ENCODE measurements at regions not wholly inside any gene's neighbourhood (a gene's known extent, or its start where the extent isn't known, plus 50 kb on each side); places are given as distances from the start of the nearest gene placed in this dataset.
A peak's percentile ranks its signal among the peaks of the same experiment; 100 is the strongest.
"Not testable (repeated sequence)": the region's sequence is repeated elsewhere in the genome, so short reads cannot be mapped to it uniquely, and the experiment has no call there.

DNA sequence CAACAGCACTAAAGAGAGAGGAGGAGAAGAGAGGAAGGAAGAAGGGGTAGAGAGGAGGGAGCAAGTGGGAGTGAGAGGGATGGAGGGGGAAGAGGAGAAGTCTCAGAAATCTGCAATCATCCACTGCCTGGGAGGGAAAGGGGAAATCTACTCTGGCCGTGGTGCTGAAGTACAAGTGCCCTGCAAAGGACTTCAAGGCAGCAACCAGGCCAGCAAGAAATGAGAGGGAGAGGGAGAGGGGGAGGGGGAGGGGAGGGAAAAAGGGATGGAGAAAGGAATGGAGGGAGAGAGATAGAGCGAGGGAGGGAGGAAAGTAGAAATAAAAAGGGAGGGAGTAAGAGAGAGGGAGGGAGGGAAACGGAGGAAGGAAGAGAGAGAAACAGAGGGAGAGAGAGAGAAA is 130.8 kb upstream of the EEF2KMT start:
- TF ChIP-seq, protein P1, sequence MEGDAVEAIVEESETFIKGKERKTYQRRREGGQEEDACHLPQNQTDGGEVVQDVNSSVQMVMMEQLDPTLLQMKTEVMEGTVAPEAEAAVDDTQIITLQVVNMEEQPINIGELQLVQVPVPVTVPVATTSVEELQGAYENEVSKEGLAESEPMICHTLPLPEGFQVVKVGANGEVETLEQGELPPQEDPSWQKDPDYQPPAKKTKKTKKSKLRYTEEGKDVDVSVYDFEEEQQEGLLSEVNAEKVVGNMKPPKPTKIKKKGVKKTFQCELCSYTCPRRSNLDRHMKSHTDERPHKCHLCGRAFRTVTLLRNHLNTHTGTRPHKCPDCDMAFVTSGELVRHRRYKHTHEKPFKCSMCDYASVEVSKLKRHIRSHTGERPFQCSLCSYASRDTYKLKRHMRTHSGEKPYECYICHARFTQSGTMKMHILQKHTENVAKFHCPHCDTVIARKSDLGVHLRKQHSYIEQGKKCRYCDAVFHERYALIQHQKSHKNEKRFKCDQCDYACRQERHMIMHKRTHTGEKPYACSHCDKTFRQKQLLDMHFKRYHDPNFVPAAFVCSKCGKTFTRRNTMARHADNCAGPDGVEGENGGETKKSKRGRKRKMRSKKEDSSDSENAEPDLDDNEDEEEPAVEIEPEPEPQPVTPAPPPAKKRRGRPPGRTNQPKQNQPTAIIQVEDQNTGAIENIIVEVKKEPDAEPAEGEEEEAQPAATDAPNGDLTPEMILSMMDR (IDR thresholded peaks at IDR 0.05; ENCODE audit: extremely low read depth, missing control alignments) = no peak
- DNase-seq (ENCODE audit: low spot score) = no peak

DNA sequence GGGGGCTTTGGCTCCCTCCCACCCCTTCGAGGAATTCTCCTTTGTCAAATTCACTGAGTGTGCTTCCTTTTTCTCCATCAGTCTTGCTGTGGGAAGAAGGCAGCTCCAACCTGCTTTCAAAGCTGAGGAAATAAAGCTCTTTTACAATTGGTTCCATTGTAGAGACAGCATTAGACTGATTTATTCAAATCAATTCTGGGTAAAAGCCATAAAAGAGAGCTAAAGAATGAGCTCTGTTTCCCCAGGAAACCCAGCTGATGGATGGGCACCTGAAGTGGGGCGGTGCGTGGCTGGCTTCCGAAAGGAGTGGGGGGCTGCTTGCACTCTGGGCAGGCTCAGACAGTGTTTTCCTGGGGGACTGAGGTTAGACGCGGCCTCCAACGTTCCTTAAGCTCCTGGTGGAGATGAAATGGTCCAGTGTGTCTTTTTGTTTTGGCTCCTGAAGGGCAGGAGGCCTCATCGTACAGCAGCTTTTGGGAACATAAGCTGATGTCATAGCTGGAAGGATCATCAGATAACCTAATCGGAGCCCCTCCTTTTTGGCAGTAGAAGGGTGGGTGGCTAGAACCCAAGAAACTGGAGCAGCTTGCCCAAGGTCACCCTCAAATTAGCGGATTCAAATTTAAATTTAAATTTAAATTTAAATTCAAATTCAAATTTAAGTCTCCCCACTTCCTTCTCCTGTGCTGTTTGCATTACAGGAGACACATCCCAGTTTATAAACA is 128.5 kb upstream of the EEF2KMT start:
- no peak for DNase-seq (ENCODE audit: low spot score)
- TF ChIP-seq, protein P1 (IDR thresholded peaks at IDR 0.05; ENCODE audit: extremely low read depth, missing control alignments) = no peak

DNA sequence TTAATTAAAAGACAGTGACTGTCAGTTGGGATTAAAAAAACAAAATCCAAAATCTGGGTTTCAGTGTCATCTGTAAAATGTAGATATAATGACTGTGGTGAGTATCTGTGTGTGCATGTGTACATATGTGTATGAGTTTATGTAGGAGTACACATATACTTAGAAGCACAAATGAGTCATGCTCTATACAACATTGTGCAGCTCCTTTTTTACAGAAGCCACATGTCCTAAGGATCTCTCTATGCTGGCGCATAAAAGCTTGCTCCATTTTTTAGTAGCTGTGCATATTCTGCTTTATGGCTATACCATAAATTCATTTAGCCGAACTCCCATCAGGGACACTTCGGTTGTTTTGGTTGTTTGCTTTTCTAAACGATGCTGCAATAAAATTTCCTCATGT is 125.2 kb upstream of the EEF2KMT start:
- no peak for DNase-seq (ENCODE audit: low spot score)
- TF ChIP-seq, protein P1 (IDR thresholded peaks at IDR 0.05; ENCODE audit: extremely low read depth, missing control alignments) = no peak

DNA sequence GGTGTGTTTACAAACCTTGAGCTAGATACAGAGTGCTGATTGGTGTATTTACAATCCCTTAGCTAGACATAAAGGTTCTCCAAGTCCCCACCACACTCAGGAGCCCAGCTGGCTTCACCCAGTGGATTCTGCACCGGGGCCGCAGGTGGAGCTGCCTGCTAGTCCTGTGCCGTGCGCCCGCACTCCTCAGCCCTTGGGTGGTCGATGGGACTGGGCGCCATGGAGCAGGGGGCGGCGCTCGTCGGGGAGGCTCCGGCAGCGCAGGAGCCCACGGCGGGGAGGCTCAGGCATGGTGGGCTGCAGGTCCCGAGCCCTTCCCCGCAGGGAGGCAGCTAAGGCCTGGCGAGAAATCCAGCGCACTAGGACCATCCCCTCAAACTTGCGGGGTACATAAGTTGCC is 124.2 kb upstream of the EEF2KMT start:
- DNase-seq (ENCODE audit: low spot score) = not testable (repeated sequence)

DNA sequence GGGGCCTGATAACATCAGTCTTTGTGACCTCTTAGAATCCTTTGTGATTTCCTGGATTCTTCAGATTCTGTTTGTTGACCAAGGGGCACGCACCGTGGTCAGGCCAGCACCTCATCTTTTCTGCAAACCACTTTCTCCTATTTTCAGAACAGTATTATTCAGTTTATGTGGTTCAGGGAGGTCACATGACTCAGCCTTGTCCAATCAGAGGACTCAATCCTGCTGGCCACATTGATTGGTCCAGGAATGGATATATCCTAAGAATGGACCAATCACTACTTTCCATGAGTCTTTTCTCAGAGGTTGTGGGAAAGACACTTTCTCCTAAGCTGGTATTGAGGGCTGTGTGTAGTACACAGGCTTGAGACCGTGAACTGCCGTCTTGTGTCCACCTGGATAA is 123.1 kb upstream of the EEF2KMT start:
- DNase-seq (ENCODE audit: low spot score) = no peak
- TF ChIP-seq, protein P1 (IDR thresholded peaks at IDR 0.05; ENCODE audit: extremely low read depth, missing control alignments) = no peak

DNA sequence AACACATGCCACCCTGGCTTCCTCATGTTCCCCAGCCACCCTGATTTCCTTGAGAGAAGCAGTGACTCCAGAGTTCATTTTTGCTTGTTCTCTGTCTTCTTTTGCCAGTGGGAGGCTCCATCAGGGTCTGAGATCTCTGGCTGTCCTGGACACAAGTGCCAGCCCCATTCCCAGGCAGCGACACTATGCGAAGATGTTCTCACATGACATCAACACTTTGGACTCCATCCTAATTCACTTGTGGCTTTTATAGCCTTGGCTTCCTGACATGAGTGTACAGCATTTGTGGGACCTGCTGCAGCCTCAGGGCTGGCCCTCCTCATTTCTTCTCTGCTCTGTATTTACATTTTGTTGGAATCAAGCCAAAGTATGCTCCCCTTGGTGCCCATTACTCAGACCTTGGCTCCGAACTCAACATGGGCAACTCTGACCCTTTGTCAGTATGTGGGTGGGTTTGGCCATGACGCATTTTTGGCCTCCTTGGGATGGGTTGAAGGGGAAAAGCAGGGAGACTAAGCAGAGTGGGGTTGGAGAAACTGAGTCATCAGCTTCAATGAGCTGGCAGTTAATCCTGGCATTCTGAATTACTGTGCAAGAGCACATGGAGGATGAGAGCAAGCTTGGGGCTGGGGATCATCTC is 119.0 kb upstream of the EEF2KMT start:
- DNase-seq (ENCODE audit: low spot score) = no peak
- TF ChIP-seq, protein P1 (IDR thresholded peaks at IDR 0.05; ENCODE audit: extremely low read depth, missing control alignments) = no peak

DNA sequence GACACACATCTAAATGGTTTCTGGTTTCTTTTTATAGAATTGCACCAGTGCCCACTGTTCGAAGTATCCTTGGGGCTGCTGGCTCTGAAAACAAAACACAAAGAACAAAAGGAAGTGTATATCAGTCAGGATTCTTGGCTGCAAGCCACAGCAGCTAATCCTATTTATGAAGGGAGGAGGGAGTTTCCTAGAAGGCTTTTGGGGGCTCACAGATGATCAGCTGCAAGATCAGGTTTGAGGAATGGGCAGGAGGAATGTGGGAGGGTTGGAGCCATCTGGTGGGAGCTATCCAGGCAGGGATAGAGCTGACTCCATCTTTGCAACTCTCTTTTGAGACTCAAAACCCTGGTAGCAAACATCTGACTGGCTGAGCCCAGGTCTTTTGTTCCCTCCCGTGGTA is 118.3 kb upstream of the EEF2KMT start:
- TF ChIP-seq, protein P1 (IDR thresholded peaks at IDR 0.05; ENCODE audit: extremely low read depth, missing control alignments) = no peak
- no peak for DNase-seq (ENCODE audit: low spot score)

DNA sequence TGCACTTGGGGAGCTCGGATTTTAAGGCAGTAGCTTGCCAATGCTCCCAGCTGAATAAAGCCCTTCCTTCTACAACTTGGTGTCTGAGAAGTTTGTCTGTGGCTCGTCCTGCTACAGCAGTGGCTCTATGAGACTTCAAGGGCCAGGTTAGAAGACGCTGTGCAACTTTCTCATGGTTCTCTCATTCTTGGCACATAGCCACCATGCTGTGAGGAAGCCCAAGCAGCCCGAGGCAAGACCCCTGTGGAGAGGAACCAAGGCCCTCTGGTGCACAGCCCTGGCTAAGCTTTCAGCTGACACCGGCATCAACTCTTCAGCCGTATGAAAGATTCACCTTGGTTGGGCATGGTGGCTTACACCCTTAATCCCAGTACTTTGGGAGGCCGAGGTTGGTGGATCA is 116.9 kb upstream of the EEF2KMT start:
- DNase-seq (ENCODE audit: low spot score) = no peak
- TF ChIP-seq, protein P1 (IDR thresholded peaks at IDR 0.05; ENCODE audit: extremely low read depth, missing control alignments) = no peak

DNA sequence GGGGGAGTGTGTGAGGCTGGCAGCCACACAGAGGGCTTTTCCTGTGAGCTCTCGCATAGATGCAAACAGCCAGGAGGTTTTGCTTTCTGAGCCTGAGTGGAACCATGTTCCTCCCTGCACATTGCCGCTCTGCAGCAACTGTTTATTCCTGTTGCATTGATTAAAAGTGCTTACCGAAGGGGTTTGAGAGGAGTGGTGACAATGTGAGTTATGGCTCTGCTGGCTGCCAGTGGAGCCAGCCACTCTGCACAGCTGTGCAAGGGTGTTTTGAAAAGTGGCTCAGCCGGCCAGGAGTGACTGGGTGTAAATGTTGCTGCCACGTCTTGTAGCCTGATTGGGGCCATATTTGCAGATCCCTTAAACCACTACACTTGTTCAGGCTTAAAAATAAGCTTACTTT is 114.9 kb upstream of the EEF2KMT start:
- not testable (repeated sequence) for DNase-seq (ENCODE audit: low spot score)

DNA sequence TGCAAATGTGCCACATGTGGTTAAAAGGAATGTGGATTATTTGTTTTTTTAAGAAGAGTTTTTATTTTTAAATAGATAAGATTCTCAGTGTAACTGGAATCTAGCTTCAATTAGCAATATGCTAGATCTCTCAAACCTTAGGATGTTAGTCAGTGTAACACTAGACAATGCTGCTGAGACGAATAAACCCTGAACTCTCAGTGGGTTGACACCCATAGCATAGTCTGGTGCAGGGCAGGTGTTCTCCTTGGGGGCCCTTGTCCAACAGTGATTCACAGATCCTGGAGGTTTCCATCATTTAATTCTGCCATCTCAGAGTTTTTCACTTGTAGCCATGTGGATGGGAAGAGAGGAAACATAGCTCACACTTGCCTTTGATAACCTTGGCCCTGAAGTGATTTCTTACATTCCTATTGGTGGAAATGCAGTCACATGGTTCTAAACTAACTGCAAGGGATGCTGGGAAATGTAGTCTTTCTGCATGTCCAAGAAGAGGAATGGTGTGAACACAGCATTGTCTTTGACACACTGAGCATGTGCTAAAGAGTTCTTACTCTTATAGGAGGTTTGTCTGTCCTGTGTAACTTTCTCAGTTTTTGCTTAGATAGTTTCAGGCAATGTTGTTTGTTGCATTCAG is 110.4 kb upstream of the EEF2KMT start:
- DNase-seq (ENCODE audit: low spot score) = peak; percentile 45

Data from GM20000 (cell line).